ENCODE measurements at regions not wholly inside any gene's neighbourhood (a gene's known extent, or its start where the extent isn't known, plus 50 kb on each side); places are given as distances from the start of the nearest gene placed in this dataset.

DNA sequence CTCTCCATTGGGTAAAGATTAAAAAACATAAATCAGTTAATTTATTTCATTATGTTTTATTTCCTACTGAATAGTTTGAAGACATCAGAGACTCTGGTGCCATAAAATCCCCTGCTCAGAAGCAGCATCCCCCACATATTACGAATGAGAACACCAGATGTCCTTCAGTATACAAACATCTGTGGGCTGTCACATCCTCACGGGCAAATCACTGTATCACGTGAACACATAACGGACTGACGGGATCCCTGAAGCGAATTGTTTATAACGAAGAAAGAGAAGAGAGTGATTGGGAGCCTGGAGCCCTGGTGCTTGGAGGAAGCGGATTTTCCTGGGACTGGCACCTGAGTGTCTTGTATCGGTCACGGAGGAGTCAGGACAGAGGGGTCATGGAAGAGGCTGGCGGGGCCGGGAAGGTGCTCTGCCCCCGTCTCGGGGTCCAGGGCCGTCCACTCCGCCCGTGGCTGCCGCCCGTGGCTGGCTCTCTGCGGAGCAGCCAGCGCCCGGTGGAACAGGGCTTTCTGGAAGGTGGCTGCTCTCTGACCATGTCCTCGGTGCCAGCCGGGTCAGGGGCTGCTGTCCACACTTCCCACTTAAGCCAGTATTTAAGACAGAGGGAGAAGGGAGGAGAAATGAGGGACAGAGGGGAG is 452.7 kb upstream of the FAT1 start:
- no peak for TF ChIP-seq EZH2phosphoT487 (conservative IDR thresholded peaks at IDR 0.05; ENCODE audit: low read length)
- TF ChIP-seq, protein P1, sequence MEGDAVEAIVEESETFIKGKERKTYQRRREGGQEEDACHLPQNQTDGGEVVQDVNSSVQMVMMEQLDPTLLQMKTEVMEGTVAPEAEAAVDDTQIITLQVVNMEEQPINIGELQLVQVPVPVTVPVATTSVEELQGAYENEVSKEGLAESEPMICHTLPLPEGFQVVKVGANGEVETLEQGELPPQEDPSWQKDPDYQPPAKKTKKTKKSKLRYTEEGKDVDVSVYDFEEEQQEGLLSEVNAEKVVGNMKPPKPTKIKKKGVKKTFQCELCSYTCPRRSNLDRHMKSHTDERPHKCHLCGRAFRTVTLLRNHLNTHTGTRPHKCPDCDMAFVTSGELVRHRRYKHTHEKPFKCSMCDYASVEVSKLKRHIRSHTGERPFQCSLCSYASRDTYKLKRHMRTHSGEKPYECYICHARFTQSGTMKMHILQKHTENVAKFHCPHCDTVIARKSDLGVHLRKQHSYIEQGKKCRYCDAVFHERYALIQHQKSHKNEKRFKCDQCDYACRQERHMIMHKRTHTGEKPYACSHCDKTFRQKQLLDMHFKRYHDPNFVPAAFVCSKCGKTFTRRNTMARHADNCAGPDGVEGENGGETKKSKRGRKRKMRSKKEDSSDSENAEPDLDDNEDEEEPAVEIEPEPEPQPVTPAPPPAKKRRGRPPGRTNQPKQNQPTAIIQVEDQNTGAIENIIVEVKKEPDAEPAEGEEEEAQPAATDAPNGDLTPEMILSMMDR (IDR thresholded peaks at IDR 0.05; ENCODE audit: insufficient read depth, low read length, poor library complexity, severe bottlenecking), result no peak
- Histone ChIP-seq H3K27me3 (ENCODE audit: low read length) (no peaks in the 10 kb centered on the region), H3K27ac (ENCODE audit: low read depth, low read length) (no peak overlapping the region), H3F3A (ENCODE audit: insufficient read depth) (no peaks in the 10 kb centered on the region), H3K36me3 (ENCODE audit: low read length) (no peaks in the 10 kb centered on the region), H3K9me2 (replicated peaks; ENCODE audit: insufficient read depth, low read length) (no peaks in the 10 kb centered on the region), H3K4me3 (ENCODE audit: insufficient read depth, low read length, poor library complexity, severe bottlenecking) (no peak overlapping the region), H3K9ac (ENCODE audit: low read length) (no peak overlapping the region), H3K9me3 (ENCODE audit: insufficient read depth, low read length) (no peaks in the 10 kb centered on the region), H3K4me2 (ENCODE audit: low read depth, low read length, poor library complexity, severe bottlenecking) (no peak overlapping the region), H2AFZ (ENCODE audit: low read depth, low read length, severe bottlenecking) (no peak overlapping the region), H4K20me1 (ENCODE audit: low read depth, low read length) (no peaks in the 10 kb centered on the region), H3K79me2 (ENCODE audit: insufficient read depth, low read length) (no peaks in the 10 kb centered on the region)

DNA sequence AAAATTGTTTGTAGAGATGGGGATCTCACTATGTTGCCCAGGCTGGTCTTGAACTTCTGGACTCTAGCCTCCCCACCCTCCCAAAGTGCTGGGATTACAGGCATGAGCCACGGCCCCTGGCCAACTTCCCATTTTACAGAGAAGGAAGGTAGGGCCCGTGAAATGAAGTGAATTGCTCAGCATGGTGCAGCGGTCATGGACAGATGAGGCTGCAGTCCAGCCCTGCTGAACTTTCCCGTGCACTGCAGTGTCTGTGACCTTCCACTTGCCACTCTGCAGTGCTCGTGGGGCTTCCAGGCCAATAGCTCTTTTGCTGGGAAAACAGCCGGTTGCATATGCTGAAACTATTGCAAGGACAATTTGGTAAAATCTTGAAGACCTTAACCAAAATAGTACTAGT is 454.4 kb upstream of the FAT1 start:
- Histone ChIP-seq H3K27ac (ENCODE audit: low read depth, low read length) (no peak overlapping the region), H3K79me2 (ENCODE audit: insufficient read depth, low read length) (no peaks in the 10 kb centered on the region), H2AFZ (ENCODE audit: low read depth, low read length, severe bottlenecking) (no peak overlapping the region), H3K4me3 (ENCODE audit: insufficient read depth, low read length, poor library complexity, severe bottlenecking) (no peak overlapping the region), H4K20me1 (ENCODE audit: low read depth, low read length) (no peaks in the 10 kb centered on the region), H3K4me2 (ENCODE audit: low read depth, low read length, poor library complexity, severe bottlenecking) (no peak overlapping the region), H3K27me3 (ENCODE audit: low read length) (no peaks in the 10 kb centered on the region), H3K36me3 (ENCODE audit: low read length) (no peaks in the 10 kb centered on the region), H3K9me2 (replicated peaks; ENCODE audit: insufficient read depth, low read length) (no peaks in the 10 kb centered on the region), H3F3A (ENCODE audit: insufficient read depth) (no peaks in the 10 kb centered on the region), H3K9ac (ENCODE audit: low read length) (no peak overlapping the region), H3K9me3 (ENCODE audit: insufficient read depth, low read length) (no peaks in the 10 kb centered on the region)
- TF ChIP-seq EZH2phosphoT487 (conservative IDR thresholded peaks at IDR 0.05; ENCODE audit: low read length), result no peak

DNA sequence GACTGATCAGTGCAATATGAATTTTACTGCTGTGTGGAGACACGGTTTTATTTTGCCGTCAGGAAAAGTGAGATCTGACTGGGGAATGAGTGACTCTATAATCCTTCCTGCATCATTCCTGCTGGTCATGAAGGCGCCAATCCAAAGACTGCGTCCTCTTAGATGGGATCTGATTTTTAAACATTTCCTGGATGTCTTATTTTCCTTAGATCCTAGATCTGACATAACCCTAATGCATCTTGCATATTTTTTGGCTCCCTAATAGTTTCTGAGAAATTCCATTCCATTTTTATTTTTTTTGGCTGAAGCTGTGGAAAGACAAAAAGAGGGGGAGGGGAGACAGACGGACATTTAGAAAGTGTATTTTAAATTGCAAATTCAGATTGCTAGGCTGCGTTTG is 454.9 kb upstream of the FAT1 start:
- Histone ChIP-seq H4K20me1 (ENCODE audit: low read depth, low read length) (no peaks in the 10 kb centered on the region), H3K27me3 (ENCODE audit: low read length) (no peaks in the 10 kb centered on the region), H3K4me3 (ENCODE audit: insufficient read depth, low read length, poor library complexity, severe bottlenecking) (no peak overlapping the region), H3K9ac (ENCODE audit: low read length) (no peak overlapping the region), H3K9me2 (replicated peaks; ENCODE audit: insufficient read depth, low read length) (no peaks in the 10 kb centered on the region), H3K36me3 (ENCODE audit: low read length) (no peaks in the 10 kb centered on the region), H3K4me2 (ENCODE audit: low read depth, low read length, poor library complexity, severe bottlenecking) (no peak overlapping the region), H3K9me3 (ENCODE audit: insufficient read depth, low read length) (no peaks in the 10 kb centered on the region), H2AFZ (ENCODE audit: low read depth, low read length, severe bottlenecking) (no peak overlapping the region), H3K79me2 (ENCODE audit: insufficient read depth, low read length) (no peaks in the 10 kb centered on the region), H3K27ac (ENCODE audit: low read depth, low read length) (no peak overlapping the region), H3F3A (ENCODE audit: insufficient read depth) (no peaks in the 10 kb centered on the region)
- TF ChIP-seq, protein P1 (IDR thresholded peaks at IDR 0.05; ENCODE audit: insufficient read depth, low read length, poor library complexity, severe bottlenecking), result no peak
- no peak for TF ChIP-seq EZH2phosphoT487 (conservative IDR thresholded peaks at IDR 0.05; ENCODE audit: low read length)

Measured in SU-DHL-6 (cell line).